HG02973 (cell line): ENCODE measurements at regions not wholly inside any gene's neighbourhood (a gene's known extent, or its start where the extent isn't known, plus 50 kb on each side); places are given as distances from the start of the nearest gene placed in this dataset.
"Not testable (repeated sequence)": the region's sequence is repeated elsewhere in the genome, so short reads cannot be mapped to it uniquely, and the experiment has no call there.

ENCODE experiments used
- ATAC-seq: cut with Tn5 transposase; IDR thresholded peaks from one replicate; pipeline ENCODE4 v1.9.1; 2021; ENCODE audit warnings: moderate library complexity; ENCODE audit not compliant: unreplicated experiment

DNA sequence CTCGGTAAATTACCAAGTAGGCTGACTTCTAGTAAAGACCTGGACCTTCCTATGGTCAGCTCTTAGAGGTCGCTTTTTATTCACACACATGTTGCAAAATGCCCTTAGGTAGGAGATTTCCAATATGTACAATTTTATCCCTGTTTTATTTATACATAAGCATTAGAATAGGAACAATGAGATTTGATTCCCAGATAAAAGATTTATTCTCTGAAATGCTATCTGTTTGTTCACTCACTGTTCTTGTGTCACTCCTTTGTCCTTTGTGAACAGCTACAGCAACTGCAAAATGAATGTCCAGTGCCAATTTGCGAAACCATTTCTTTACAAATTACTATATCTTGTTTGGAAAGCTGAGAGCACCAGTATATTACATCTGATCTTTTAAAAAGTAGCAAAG, 991.5 kb upstream of the TYRP1 start:
- no peak for ATAC-seq

GRCh38 chr9:11702548-11702947, 990.6 kb upstream of the TYRP1 start:
- ATAC-seq, result no peak

DNA sequence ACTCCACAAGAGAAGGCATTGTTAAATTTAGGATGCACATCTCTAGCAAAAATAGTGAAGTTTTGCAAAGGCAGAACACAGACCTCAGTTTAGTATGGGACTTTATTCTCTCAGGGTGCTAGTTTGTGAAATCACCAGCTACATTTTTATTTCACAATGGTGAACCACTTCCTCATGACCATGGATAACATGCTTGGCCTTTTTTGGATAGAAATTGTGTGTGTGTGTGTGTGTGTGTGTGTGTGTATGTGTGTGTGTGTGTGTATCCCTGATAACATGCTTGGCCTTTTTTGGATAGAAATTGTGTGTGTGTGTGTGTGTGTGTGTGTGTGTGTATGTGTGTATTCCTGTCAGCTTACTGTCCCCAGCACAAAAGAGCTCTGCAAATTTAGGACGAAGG, 989.0 kb upstream of the TYRP1 start:
- ATAC-seq, result not testable (repeated sequence)

DNA sequence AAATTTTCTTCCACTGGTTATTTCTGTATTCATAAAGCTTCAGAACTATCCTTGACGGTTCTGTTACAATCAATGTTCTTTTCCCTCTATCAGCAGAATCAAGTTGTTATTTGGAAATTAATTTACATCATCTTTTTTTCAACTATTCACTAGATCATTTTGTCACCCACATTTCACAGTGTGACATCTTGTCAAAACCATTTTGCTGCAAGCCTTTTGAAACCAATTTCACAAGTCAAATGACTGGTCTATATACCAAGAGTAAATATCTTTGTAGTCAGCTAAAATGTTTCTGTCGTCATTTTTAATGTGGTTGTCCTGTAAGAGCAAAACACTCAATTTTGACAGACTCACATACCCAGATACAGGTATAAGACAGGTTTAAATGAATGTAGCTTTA, 984.3 kb upstream of the TYRP1 start:
- ATAC-seq, result no peak

DNA sequence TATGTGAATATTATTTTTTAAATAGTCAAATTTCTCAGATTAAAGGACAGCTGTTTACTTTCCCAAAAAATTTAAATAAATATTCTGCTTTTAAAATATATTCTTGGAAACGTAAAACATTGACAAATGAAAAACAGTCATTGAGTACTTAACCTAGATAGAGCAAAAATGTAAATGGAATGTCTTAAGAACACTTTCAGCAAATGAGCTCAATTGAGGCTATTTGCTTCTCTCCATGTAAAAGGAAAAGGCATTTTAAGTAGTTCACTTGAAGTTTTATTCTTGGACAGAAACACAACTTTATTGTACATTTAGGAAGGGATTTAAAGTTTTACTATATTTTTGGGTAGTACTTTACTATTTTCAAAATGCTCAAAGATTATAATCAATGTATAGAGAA, 983.6 kb upstream of the TYRP1 start:
- no peak for ATAC-seq

DNA sequence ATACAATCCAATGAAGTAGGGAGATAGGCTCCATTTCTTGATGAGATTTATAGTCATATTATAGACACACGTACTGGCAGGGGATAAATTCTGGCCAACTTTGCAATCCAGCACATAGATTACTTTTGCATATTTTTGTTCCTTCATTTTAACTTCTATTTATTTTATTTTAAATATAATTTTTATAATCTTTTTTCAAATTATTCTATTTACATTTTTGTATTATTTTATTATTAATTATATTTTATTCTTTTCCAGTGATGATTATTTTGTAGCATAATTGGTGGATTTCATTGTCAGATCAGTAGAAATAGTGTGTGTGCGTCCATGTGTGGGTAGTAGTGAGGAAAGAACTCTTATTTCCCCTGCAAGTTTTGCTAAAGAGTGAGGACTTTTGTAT, 980.1 kb upstream of the TYRP1 start:
- no peak for ATAC-seq

DNA sequence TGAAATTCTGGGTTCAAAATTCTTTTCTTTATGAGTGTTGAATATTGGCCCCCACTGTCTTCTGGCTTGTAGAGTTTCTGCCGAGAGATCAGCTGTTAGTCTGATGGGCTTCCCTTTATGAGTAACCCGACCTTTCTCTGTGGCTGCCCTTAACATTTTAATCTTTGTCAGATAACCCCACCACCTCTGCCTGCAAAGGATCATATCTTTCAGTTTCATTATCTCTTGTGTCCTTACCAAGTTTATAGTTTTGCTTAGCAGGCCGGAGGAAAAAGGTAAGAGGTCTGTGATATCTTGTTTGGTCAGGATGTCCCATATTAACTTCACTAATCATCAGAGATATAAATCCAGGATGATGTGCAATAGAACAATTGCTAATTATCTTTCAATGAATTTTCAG, 970.2 kb upstream of the TYRP1 start:
- no peak for ATAC-seq

DNA sequence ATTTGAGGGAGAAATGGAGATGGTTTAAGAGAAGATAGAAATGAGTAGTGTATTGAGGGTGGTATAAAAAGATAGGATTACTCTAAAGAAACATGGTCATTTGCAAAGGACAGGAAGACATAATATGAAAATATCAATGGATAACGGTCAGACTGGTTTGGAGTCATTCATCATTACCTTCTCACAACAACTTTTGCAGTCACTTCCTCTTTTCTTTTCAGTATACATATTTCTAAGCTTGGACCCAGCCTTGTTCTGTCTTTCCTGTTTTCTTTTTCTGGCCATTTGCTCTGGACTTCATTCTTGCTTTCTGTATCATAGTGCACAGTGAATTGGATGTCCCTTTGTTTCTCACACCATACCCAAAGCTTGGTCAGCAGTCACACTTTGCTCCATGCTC, 966.5 kb upstream of the TYRP1 start:
- no peak for ATAC-seq

DNA sequence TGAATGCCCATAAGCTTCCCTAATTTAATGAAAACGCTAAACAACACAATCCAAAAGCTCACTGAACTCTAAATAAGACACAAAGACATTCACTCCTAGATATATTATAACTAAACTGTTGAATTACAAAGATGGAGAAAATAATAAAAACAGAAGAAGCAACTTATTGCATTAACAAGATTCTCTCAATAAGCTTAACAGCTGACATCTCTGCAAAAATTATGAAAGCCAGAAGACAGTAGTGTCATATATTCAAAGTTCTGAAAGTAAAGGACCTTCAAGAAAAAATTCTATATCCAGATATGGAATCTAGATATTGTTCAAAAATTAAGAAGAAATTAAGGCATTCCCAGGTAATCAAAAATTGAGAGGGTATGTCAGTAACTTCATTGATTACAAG, 957.8 kb upstream of the TYRP1 start:
- ATAC-seq, result no peak

- no peak for ATAC-seq
Measured at GRCh38 chr9:11742471-11742870, 950.7 kb upstream of the TYRP1 start.

DNA sequence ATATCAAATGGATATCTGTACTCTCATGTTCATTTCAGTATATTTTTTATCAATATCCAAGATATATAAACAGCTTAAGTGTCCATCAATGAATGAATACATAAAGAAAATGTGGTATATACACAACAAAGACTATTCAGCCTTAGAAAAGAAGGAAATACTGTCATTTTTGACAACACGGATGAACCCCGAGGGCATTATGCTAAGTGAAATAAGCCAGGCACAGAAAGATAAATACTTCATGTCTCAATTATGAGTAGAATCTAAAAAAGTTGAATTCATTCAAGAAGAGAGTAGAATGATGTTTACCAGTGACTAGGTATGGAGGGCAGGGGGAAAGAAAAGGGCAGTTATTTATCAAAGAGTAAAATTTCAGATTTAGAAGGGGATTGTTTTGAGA, 949.8 kb upstream of the TYRP1 start:
- no peak for ATAC-seq

GRCh38 chr9:11749396-11749795, 943.8 kb upstream of the TYRP1 start:
- ATAC-seq, result no peak

- ATAC-seq, result no peak
Measured at GRCh38 chr9:11755951-11756350, 937.2 kb upstream of the TYRP1 start.

DNA sequence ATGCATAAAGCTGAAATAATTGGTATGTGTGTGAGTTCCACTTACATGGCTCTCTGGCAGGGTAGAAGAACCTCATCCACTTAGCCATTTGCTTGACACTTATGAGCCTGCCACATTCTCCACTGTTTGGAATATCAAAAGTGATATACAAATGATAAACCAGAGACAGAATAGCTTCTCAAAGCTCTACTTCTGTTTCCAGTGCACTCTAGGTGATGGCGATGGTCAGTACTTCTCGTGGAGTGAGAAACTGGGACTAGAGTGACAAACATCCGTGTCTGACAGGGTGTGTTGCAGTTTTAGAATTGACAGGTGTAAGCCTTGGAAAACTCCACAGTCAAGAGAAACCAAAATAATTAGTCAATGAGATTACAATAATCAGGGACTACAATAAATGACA, 935.8 kb upstream of the TYRP1 start:
- no peak for ATAC-seq

- ATAC-seq, result no peak
Measured at GRCh38 chr9:11758016-11758415, 935.2 kb upstream of the TYRP1 start.

- no peak for ATAC-seq
Measured at GRCh38 chr9:11779971-11780370, 913.2 kb upstream of the TYRP1 start.

GRCh38 chr9:11792870-11793269, 900.3 kb upstream of the TYRP1 start:
- no peak for ATAC-seq

- no peak for ATAC-seq
Measured at GRCh38 chr9:11794984-11795383, 898.2 kb upstream of the TYRP1 start.

GRCh38 chr9:11805969-11806368, 887.2 kb upstream of the TYRP1 start:
- no peak for ATAC-seq

- ATAC-seq, result no peak
Measured at GRCh38 chr9:11821306-11821975, 871.7 kb upstream of the TYRP1 start.

DNA sequence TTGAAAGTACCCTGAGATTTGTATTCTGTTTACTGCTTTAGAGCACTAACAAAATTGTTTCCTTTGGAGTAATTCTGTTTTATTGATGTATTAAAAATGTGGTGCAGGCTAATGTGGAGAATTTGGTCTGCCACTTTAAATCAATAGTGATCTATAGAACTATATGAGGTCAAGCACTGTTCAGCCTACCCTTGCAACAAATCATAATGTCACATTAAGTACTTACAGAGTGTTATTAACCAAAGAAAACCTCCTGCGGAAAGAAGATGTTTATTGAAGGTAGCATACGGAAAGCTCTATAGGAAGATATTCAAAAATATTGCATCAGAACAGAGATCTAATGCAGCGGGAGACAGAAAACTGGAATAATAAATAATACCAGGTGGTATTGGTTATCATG, 865.0 kb upstream of the TYRP1 start:
- no peak for ATAC-seq

DNA sequence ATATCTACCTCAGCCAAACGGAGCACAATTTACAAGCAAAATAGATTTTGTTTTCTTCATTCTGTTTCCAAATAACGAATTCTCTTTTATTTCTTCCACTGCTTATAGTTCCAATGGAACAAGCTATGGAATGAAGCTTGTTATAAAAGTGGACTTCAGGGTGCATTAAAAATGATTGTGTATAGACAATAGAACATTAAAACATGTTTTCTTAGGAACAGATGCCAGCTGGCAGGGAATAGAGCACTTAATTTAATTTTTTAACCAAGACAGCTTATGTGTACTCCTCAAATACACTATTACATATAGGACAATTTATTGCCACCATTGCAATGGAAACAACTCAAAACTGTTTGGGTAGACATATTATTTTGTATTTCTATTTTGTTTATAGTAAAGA, 860.1 kb upstream of the TYRP1 start:
- no peak for ATAC-seq

DNA sequence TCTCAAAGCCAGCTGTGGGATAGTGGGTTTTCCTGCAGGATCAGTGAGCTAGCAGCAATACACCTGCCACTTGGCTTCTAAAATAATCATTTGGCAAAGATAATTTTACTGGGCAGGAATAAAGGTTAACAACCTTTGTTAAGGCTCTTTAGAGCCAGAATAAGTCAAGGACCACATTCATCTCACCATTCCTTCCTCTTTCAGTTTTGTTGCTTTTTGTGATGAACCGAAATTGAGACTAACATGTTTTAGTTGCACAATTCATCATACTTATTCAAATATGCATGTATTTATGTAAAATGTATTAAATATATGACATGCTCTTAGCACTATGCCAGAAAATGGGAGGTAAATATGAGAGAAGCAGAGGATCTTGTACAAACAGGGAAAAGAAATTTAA, 824.4 kb upstream of the TYRP1 start:
- no peak for ATAC-seq

GRCh38 chr9:11871852-11872251, 821.3 kb upstream of the TYRP1 start:
- ATAC-seq, result no peak
